ENCODE measurements at regions not wholly inside any gene's neighbourhood (a gene's known extent, or its start where the extent isn't known, plus 50 kb on each side); places are given as distances from the start of the nearest gene placed in this dataset.

GRCh38 chr6:19782588-19782987 lies 54.6 kb upstream of the ID4 start:
- no peak for TF ChIP-seq CTCF (conservative IDR thresholded peaks at IDR 0.05)
- TF ChIP-seq ZFX (IDR thresholded peaks at IDR 0.05): no peak
